Keratinocyte (primary cell): ENCODE measurements at regions not wholly inside any gene's neighbourhood (a gene's known extent, or its start where the extent isn't known, plus 50 kb on each side); places are given as distances from the start of the nearest gene placed in this dataset.
A peak's percentile ranks its signal among the peaks of the same experiment; 100 is the strongest.

Source experiments
- DNase-seq: peaks from one replicate; pipeline ENCODE4 v3.0.0-alpha.2; 2011; ENCODE audit warnings: low read depth, missing footprints, low spot score
- FAIRE-seq: peaks from 2 replicates; lab custom pipeline; 2011; peaks lifted over from hg19 to GRCh38; lab: Jason Lieb, UNC
- H2AFZ ChIP-seq: 2 replicates; pipeline ENCODE4 v1.6.0; 2012; ENCODE audit warnings: low read length, control low read depth, inconsistent platforms; ENCODE audit not compliant: control insufficient read depth
- H3K27ac ChIP-seq: 2 replicates; pipeline ENCODE4 v1.5.1; 2011; ENCODE audit warnings: low read length; ENCODE audit not compliant: control insufficient read depth, insufficient read depth
- H3K27me3 ChIP-seq: 3 replicates; pipeline ENCODE4 v1.6.0; 2011; ENCODE audit warnings: low read length; ENCODE audit not compliant: control insufficient read depth, insufficient read depth; ENCODE audit errors: extremely low read depth
- H3K36me3 ChIP-seq, 2 experiments: 2 replicates in 1 of 2; 3 replicates in 1 of 2; pipeline ENCODE4 v1.5.1; 2011; ENCODE audit warnings: low read length in 2 of 2, mild to moderate bottlenecking in 1 of 2; ENCODE audit not compliant: control insufficient read depth in 2 of 2, insufficient read depth in 2 of 2; ENCODE audit errors: extremely low read depth in 1 of 2
- H3K4me1 ChIP-seq: 3 replicates; pipeline ENCODE4 v1.5.1; 2011; ENCODE audit warnings: low read length; ENCODE audit not compliant: control insufficient read depth, insufficient read depth; ENCODE audit errors: extremely low read depth
- H3K4me2 ChIP-seq: 3 replicates; pipeline ENCODE4 v1.6.0; 2011; ENCODE audit warnings: low read depth, low read length; ENCODE audit not compliant: control insufficient read depth, insufficient read depth; ENCODE audit errors: extremely low read depth
- H3K4me3 ChIP-seq, 3 experiments: fragments of 200-600 bp in 1 of 3; sonication (generic) in 1 of 3; 2 replicates in 2 of 3; 3 replicates in 1 of 3; pipeline ENCODE4 v1.5.1; 2011 to 2016; ENCODE audit warnings: low read length in 3 of 3, mild to moderate bottlenecking in 3 of 3, control low read depth in 2 of 3, inconsistent platforms in 1 of 3, low read depth in 1 of 3, mixed read lengths in 1 of 3, mixed run types in 1 of 3, moderate library complexity in 1 of 3; ENCODE audit not compliant: control insufficient read depth in 2 of 3, insufficient read depth in 2 of 3; ENCODE audit errors: extremely low read depth in 1 of 3
- H3K79me2 ChIP-seq: 2 replicates; pipeline ENCODE4 v1.6.0; 2012; ENCODE audit warnings: low read length; ENCODE audit not compliant: control insufficient read depth, insufficient read depth
- H3K9ac ChIP-seq: 3 replicates; pipeline ENCODE4 v1.6.0; 2011; ENCODE audit warnings: low read length; ENCODE audit not compliant: control insufficient read depth, insufficient read depth; ENCODE audit errors: extremely low read depth
- H3K9me1 ChIP-seq: 3 replicates; pipeline ENCODE4 v1.6.0; 2011; ENCODE audit warnings: low read length; ENCODE audit not compliant: control insufficient read depth, insufficient read depth; ENCODE audit errors: extremely low read depth
- H3K9me3 ChIP-seq: 2 replicates; pipeline ENCODE4 v1.5.1; 2012; ENCODE audit warnings: low read depth, low read length; ENCODE audit not compliant: control insufficient read depth
- H4K20me1 ChIP-seq: 3 replicates; pipeline ENCODE4 v1.6.0; 2011; ENCODE audit warnings: low read length; ENCODE audit not compliant: control insufficient read depth, insufficient read depth; ENCODE audit errors: extremely low read depth
- CTCF ChIP-seq, 3 experiments: IDR thresholded peaks in 1 of 3; conservative IDR thresholded peaks in 1 of 3; optimal IDR thresholded peaks in 1 of 3; 2 replicates in 2 of 3; 3 replicates in 1 of 3; pipeline versions ENCODE3 to v1.5.1; 2011; ENCODE audit warnings: low read length in 3 of 3, mild to moderate bottlenecking in 3 of 3, moderate library complexity in 2 of 3, control low read depth in 1 of 3, inconsistent platforms in 1 of 3; ENCODE audit not compliant: insufficient read depth in 2 of 3; ENCODE audit errors: extremely low read depth in 1 of 3
- EZH2 ChIP-seq: IDR thresholded peaks from one replicate; pipeline ENCODE4 v1.6.1; 2012; ENCODE audit warnings: inconsistent platforms, mild to moderate bottlenecking, low read length, moderate library complexity
- dilution Hi-C: fragments of 300-500 bp; cut with MboI; formaldehyde crosslinking; loops from one replicate; pipeline ENCODE4 v1.7.0; 2020; ENCODE audit warnings: low sequenced_read_pairs; ENCODE audit not compliant: extremely low pct_ligation_motif_present

DNA sequence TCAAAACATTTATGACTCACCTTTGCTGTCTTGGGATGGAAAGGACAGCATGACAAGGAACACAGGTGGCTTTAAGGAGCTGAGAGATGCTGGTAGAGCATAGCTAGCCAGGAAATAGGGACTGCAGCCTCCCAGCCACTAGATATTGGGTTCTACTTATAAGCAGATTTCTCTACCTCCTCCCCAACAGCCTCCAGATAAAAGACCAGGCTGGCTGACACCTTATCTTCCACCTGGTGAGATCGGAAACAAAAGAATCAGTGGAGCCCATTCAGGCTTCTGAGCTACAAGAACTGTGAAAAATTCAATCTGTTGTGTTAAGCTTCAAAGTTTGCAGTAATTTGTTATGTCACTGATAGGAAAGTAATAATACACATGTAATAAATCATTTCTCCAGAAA, 1278.5 kb upstream of the ZEB2 start:
- no peaks in the 10 kb centered on the region for H4K20me1 ChIP-seq
- FAIRE-seq (peak; percentile 32), DNase-seq (no peak)
- H3K9ac ChIP-seq, result no peak overlapping the region
- no peaks in the 10 kb centered on the region for H3K36me3 ChIP-seq
- H3K79me2 ChIP-seq, result no peaks in the 10 kb centered on the region
- H3K4me1 ChIP-seq, result peaks cover 33% of the 10 kb centered on the region
- TF ChIP-seq CTCF (optimal IDR thresholded peaks at IDR 0.05 in 1 of 3, IDR thresholded peaks at IDR 0.05 in 1 of 3, conservative IDR thresholded peaks at IDR 0.05 in 1 of 3; ENCODE audit: extremely low read depth in 1 of 3, insufficient read depth in 2 of 3, low read length in 3 of 3) (no peak), EZH2 (no peak)
- H3K27ac ChIP-seq, result peak overlapping the region; percentile 43
- H3K27me3 ChIP-seq, result no peaks in the 10 kb centered on the region
- H3K9me1 ChIP-seq, result no peaks in the 10 kb centered on the region
- H3K9me3 ChIP-seq, result no peaks in the 10 kb centered on the region
- peak overlapping the region; percentile 43 for H2AFZ ChIP-seq
- no peak overlapping the region for H3K4me2 ChIP-seq
- H3K4me3 ChIP-seq, result no peak overlapping the region
- dilution Hi-C loops, result no loop called here

DNA sequence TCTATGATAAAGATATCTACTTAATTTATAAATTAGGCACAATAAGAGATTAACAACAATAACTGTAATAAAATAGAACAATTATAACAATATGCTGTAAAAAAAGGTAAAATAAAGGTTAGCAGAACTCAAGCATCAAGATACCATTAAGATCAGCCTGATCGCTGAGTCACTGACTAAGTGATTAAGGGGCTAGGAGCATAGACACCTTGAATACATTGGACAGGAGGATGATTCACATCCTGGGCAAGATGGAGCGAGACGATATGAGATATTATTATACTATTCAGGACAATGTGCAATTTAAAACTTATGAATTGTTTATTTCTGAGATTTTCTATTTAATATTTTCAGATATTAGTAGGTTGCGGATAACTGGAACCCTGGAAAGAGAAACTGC, 1277.8 kb upstream of the ZEB2 start:
- H3K4me2 ChIP-seq, result peak overlapping the region; percentile 41

More for the DNA sequence above, 1277.8 kb upstream of the ZEB2 start:
- Histone ChIP-seq H3K9me3 (no peaks in the 10 kb centered on the region), H3K4me1 (peaks cover 33% of the 10 kb centered on the region), H4K20me1 (no peaks in the 10 kb centered on the region), H3K36me3 (no peaks in the 10 kb centered on the region), H2AFZ (peak overlapping the region; percentile 43), H3K27me3 (no peaks in the 10 kb centered on the region), H3K9me1 (no peaks in the 10 kb centered on the region), H3K79me2 (no peaks in the 10 kb centered on the region), H3K27ac (peak overlapping the region; percentile 43), H3K4me3 (no peak overlapping the region), H3K9ac (no peak overlapping the region)
- TF ChIP-seq EZH2 (no peak), CTCF (optimal IDR thresholded peaks at IDR 0.05 in 1 of 3, IDR thresholded peaks at IDR 0.05 in 1 of 3, conservative IDR thresholded peaks at IDR 0.05 in 1 of 3; ENCODE audit: extremely low read depth in 1 of 3, insufficient read depth in 2 of 3, low read length in 3 of 3) (no peak)
- dilution Hi-C loops, result no loop called here
- peak; percentile 91 for FAIRE-seq
- peak; percentile 36 for DNase-seq
